CD14-positive monocyte (primary cell): ENCODE measurements at regions not wholly inside any gene's neighbourhood (a gene's known extent, or its start where the extent isn't known, plus 50 kb on each side); places are given as distances from the start of the nearest gene placed in this dataset.

Source experiments
- DNase-seq, 3 donors: peaks; one replicate each; pipeline ENCODE4 v3.0.0-alpha.2; 2011 to 2022
- H2AFZ ChIP-seq: 2 replicates; pipeline ENCODE4 v1.6.0; 2012; ENCODE audit warnings: mild to moderate bottlenecking, low read depth, low read length, inconsistent platforms; ENCODE audit not compliant: insufficient read depth, poor library complexity, severe bottlenecking
- H3K27ac ChIP-seq, 2 donors: 1 replicate in 1 of 2; 2 replicates in 1 of 2; pipeline ENCODE4 v1.5.1; 2012 to 2013; ENCODE audit warnings: low read length in 2 of 2, control low read depth in 1 of 2, inconsistent platforms in 1 of 2, low read depth in 1 of 2, mild to moderate bottlenecking in 1 of 2
- H3K27me3 ChIP-seq, 2 donors: one replicate each; pipeline versions ENCODE4 v1.6.0 to v1.6.1; 2011 to 2013; ENCODE audit warnings: low read length in 2 of 2; ENCODE audit not compliant: control insufficient read depth in 2 of 2, insufficient read depth in 2 of 2
- H3K36me3 ChIP-seq, 2 donors: replicated peaks in 1 of 2; 1 replicate in 1 of 2; 2 replicates in 1 of 2; pipeline versions ENCODE4 v1.5.1 to v1.6.1; 2012 to 2013; ENCODE audit warnings: low read length in 2 of 2, control low read depth in 1 of 2, inconsistent platforms in 1 of 2, mild to moderate bottlenecking in 1 of 2; ENCODE audit not compliant: insufficient read depth in 2 of 2, control insufficient read depth in 1 of 2
- H3K4me1 ChIP-seq, 2 donors: 1 replicate in 1 of 2; 2 replicates in 1 of 2; pipeline versions ENCODE4 v1.5.1 to v1.6.1; 2012 to 2013; ENCODE audit warnings: low read length in 2 of 2, control low read depth in 1 of 2, inconsistent platforms in 1 of 2, mild to moderate bottlenecking in 1 of 2, moderate library complexity in 1 of 2; ENCODE audit not compliant: insufficient read depth in 2 of 2, control insufficient read depth in 1 of 2
- H3K4me2 ChIP-seq: replicated peaks from 2 replicates; pipeline ENCODE3; 2012; ENCODE audit warnings: low read length, moderate library complexity, mild to moderate bottlenecking; ENCODE audit not compliant: poor library complexity, severe bottlenecking; ENCODE audit errors: extremely low read depth
- H3K4me3 ChIP-seq, 3 experiments: fragments of 200-600 bp in 1 of 3; sonication (generic) in 1 of 3; replicated peaks in 1 of 3; 1 replicate in 2 of 3; 2 replicates in 1 of 3; pipeline ENCODE4 v1.5.1; 2011 to 2013; ENCODE audit warnings: low read length in 3 of 3, mild to moderate bottlenecking in 3 of 3, control low read depth in 2 of 3, low read depth in 2 of 3, inconsistent platforms in 1 of 3, moderate library complexity in 1 of 3
- H3K79me2 ChIP-seq: 2 replicates; pipeline ENCODE4 v1.6.0; 2012; ENCODE audit warnings: mild to moderate bottlenecking, control low read depth, inconsistent platforms, low read length, moderate library complexity; ENCODE audit not compliant: insufficient read depth
- H3K9ac ChIP-seq: 2 replicates; pipeline ENCODE4 v1.6.0; 2017; ENCODE audit warnings: low read length, mild to moderate bottlenecking; ENCODE audit not compliant: insufficient read depth, poor library complexity, severe bottlenecking
- H3K9me3 ChIP-seq, 2 donors: replicated peaks in 1 of 2; 1 replicate in 1 of 2; 2 replicates in 1 of 2; pipeline versions ENCODE4 v1.5.1 to v1.6.1; 2012 to 2013; ENCODE audit warnings: low read length in 2 of 2, control low read depth in 1 of 2; ENCODE audit not compliant: control insufficient read depth in 1 of 2, insufficient read depth in 1 of 2
- H4K20me1 ChIP-seq: 2 replicates; pipeline ENCODE4 v1.6.0; 2012; ENCODE audit warnings: mild to moderate bottlenecking, low read length, control low read depth, moderate library complexity; ENCODE audit not compliant: insufficient read depth
- H3K27ac Mint-ChIP-seq, 7 donors: one replicate each; pipeline ENCODE4 v1.8.0; 2020; ENCODE audit warnings: mild to moderate bottlenecking in 7 of 7, mixed read lengths in 7 of 7, moderate library complexity in 6 of 7, inconsistent platforms in 2 of 7
- H3K27me3 Mint-ChIP-seq, 3 donors: one replicate each; pipeline ENCODE4 v1.8.0; 2021 to 2022; ENCODE audit warnings: low read depth in 3 of 3, mild to moderate bottlenecking in 3 of 3, mixed read lengths in 3 of 3, moderate library complexity in 3 of 3, inconsistent platforms in 1 of 3
- H3K36me3 Mint-ChIP-seq, 2 donors: one replicate each; pipeline ENCODE4 v1.8.0; 2020; ENCODE audit warnings: mixed read lengths in 2 of 2, inconsistent platforms in 1 of 2, mild to moderate bottlenecking in 1 of 2
- H3K4me1 Mint-ChIP-seq: one replicate; pipeline ENCODE4 v1.8.0; 2020; ENCODE audit warnings: mild to moderate bottlenecking, mixed read lengths
- H3K4me3 Mint-ChIP-seq, 2 donors: one replicate each; pipeline ENCODE4 v1.8.0; 2020; ENCODE audit warnings: mild to moderate bottlenecking in 2 of 2, mixed read lengths in 2 of 2, moderate library complexity in 1 of 2
- H3K9me3 Mint-ChIP-seq, 7 donors: one replicate each; pipeline ENCODE4 v1.8.0; 2020 to 2022; ENCODE audit warnings: mixed read lengths in 7 of 7, mild to moderate bottlenecking in 6 of 7, moderate library complexity in 6 of 7, inconsistent platforms in 2 of 7
- CTCF ChIP-seq: fragments of 200-600 bp; IDR thresholded peaks from one replicate; pipeline ENCODE4 v1.8.0; 2022; ENCODE audit warnings: antibody characterized with exemption, mild to moderate bottlenecking
- WGBS: methylation state at CpG from one replicate; pipeline ENCODE4 v1.1.5; 2013; ENCODE audit warnings: missing lambda C conversion rate; ENCODE audit not compliant: insufficient coverage; 5-methylcytosine and 5-hydroxymethylcytosine counted together
- intact Hi-C, 2 donors: fragments of 100-400 bp; cut with micrococcal nuclease; formaldehyde crosslinking; loops; one replicate each; pipeline versions ENCODE4 v1.15.0 to v1.15.1; 2023

GRCh38 chr3:139286241-139286640, 57.6 kb upstream of the MRPS22 start:
- no peaks in the 10 kb centered on the region for H3K79me2 ChIP-seq
- no peak for DNase-seq
- H3K4me2 ChIP-seq, result no peak overlapping the region
- no peak overlapping the region for H3K27ac ChIP-seq
- Mint-ChIP-seq H3K4me3 (no peak overlapping the region), H3K27ac (no peak overlapping the region), H3K9me3 (peaks cover 0 to 2% (median 0%) of the 10 kb centered on the region in 7 donors), H3K27me3 (peaks cover 0 to 6% (median 2%) of the 10 kb centered on the region in 3 donors), H3K4me1 (no peaks in the 10 kb centered on the region), H3K36me3 (no peaks in the 10 kb centered on the region)
- H3K9me3 ChIP-seq, result no peaks in the 10 kb centered on the region
- H4K20me1 ChIP-seq, result no peaks in the 10 kb centered on the region
- no peaks in the 10 kb centered on the region for H3K36me3 ChIP-seq
- H3K4me1 ChIP-seq, result no peaks in the 10 kb centered on the region
- H3K27me3 ChIP-seq, result no peaks in the 10 kb centered on the region
- H2AFZ ChIP-seq, result no peak overlapping the region
- intact Hi-C loops, result no loop called here
- WGBS, result 85% methylated on average over 4 of the region's 5 CpGs
- no peak for TF ChIP-seq CTCF
- H3K4me3 ChIP-seq, result no peak overlapping the region
- H3K9ac ChIP-seq, result no peak overlapping the region

GRCh38 chr3:139286825-139287224, 57.0 kb upstream of the MRPS22 start:
- H2AFZ ChIP-seq, result no peak overlapping the region
- 81% methylated on average over 7 of the region's 7 CpGs for WGBS
- no peaks in the 10 kb centered on the region for H4K20me1 ChIP-seq
- no peak for DNase-seq
- no peak for TF ChIP-seq CTCF
- no peak overlapping the region for H3K4me2 ChIP-seq
- Mint-ChIP-seq H3K4me3 (no peak overlapping the region), H3K27ac (no peak overlapping the region), H3K27me3 (peaks cover 0 to 6% (median 2%) of the 10 kb centered on the region in 3 donors), H3K36me3 (no peaks in the 10 kb centered on the region), H3K9me3 (peaks cover 0 to 2% (median 0%) of the 10 kb centered on the region in 7 donors), H3K4me1 (no peaks in the 10 kb centered on the region)
- no peak overlapping the region for H3K4me3 ChIP-seq
- H3K4me1 ChIP-seq, result no peaks in the 10 kb centered on the region
- no peaks in the 10 kb centered on the region for H3K9me3 ChIP-seq
- no peaks in the 10 kb centered on the region for H3K79me2 ChIP-seq
- no peaks in the 10 kb centered on the region for H3K27me3 ChIP-seq
- intact Hi-C loops, result no loop called here
- no peak overlapping the region for H3K9ac ChIP-seq
- H3K27ac ChIP-seq, result no peak overlapping the region
- H3K36me3 ChIP-seq, result no peaks in the 10 kb centered on the region
